ENCODE measurements at regions not wholly inside any gene's neighbourhood (a gene's known extent, or its start where the extent isn't known, plus 50 kb on each side); places are given as distances from the start of the nearest gene placed in this dataset.

GRCh38 chr12:22969521-22969920, 344.6 kb downstream of the ETNK1 start:
- TF ChIP-seq, protein P1, sequence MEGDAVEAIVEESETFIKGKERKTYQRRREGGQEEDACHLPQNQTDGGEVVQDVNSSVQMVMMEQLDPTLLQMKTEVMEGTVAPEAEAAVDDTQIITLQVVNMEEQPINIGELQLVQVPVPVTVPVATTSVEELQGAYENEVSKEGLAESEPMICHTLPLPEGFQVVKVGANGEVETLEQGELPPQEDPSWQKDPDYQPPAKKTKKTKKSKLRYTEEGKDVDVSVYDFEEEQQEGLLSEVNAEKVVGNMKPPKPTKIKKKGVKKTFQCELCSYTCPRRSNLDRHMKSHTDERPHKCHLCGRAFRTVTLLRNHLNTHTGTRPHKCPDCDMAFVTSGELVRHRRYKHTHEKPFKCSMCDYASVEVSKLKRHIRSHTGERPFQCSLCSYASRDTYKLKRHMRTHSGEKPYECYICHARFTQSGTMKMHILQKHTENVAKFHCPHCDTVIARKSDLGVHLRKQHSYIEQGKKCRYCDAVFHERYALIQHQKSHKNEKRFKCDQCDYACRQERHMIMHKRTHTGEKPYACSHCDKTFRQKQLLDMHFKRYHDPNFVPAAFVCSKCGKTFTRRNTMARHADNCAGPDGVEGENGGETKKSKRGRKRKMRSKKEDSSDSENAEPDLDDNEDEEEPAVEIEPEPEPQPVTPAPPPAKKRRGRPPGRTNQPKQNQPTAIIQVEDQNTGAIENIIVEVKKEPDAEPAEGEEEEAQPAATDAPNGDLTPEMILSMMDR (IDR thresholded peaks at IDR 0.05), result no peak
- no peak for TF ChIP-seq POLR2A (IDR thresholded peaks at IDR 0.05)
